C4-2B (cell line): ENCODE measurements at regions not wholly inside any gene's neighbourhood (a gene's known extent, or its start where the extent isn't known, plus 50 kb on each side); places are given as distances from the start of the nearest gene placed in this dataset.

Source experiments
- CTCF ChIP-seq: fragments of 450-650 bp; conservative IDR thresholded peaks from 2 replicates; pipeline ENCODE4 v1.5.1; 2017; ENCODE audit warnings: mild to moderate bottlenecking
- ZFX ChIP-seq: fragments of 450-650 bp; IDR thresholded peaks from 2 replicates; pipeline ENCODE4 v1.6.1; 2017

- TF ChIP-seq CTCF (no peak), ZFX (no peak)
These were observed 820.6 kb upstream of the PIK3C3 start for GRCh38 chr18:41134426-41134825.
